Lung (tissue), 11 donors: ENCODE measurements at regions not wholly inside any gene's neighbourhood (a gene's known extent, or its start where the extent isn't known, plus 50 kb on each side); places are given as distances from the start of the nearest gene placed in this dataset.

Experiments used
- ATAC-seq: fragments of 200-7000 bp; cut with Tn5 transposase; one replicate; pipeline ENCODE4 v1.9.1; 2020; ENCODE audit warnings: moderate number of reproducible peaks; ENCODE audit not compliant: insufficient read depth, low FRiP score
- DNase-seq, 3 donors: peaks; one replicate each; pipeline ENCODE4 v3.0.0-alpha.2; 2013 to 2017
- H3K27ac ChIP-seq, 2 donors: one replicate each; pipeline ENCODE4 v1.5.1; 2013; ENCODE audit warnings: mild to moderate bottlenecking in 2 of 2, moderate library complexity in 2 of 2, control low read depth in 1 of 2, inconsistent platforms in 1 of 2, low read depth in 1 of 2, low read length in 1 of 2
- H3K27me3 ChIP-seq, 3 donors: one replicate each; pipeline ENCODE4 v1.5.1; 2013; ENCODE audit warnings: low read length in 2 of 3; ENCODE audit not compliant: control insufficient read depth in 3 of 3, insufficient read depth in 3 of 3
- H3K36me3 ChIP-seq, 4 donors: one replicate each; pipeline ENCODE4 v1.5.1; 2013; ENCODE audit warnings: low read length in 4 of 4, mild to moderate bottlenecking in 1 of 4, moderate library complexity in 1 of 4; ENCODE audit not compliant: control insufficient read depth in 4 of 4, insufficient read depth in 4 of 4
- H3K4me1 ChIP-seq, 5 donors: one replicate each; pipeline ENCODE4 v1.5.1; 2013; ENCODE audit warnings: low read length in 5 of 5, mild to moderate bottlenecking in 2 of 5, moderate library complexity in 1 of 5; ENCODE audit not compliant: control insufficient read depth in 5 of 5, insufficient read depth in 5 of 5
- H3K4me3 ChIP-seq: one replicate; pipeline ENCODE4 v1.5.1; 2013; ENCODE audit warnings: mild to moderate bottlenecking, control low read depth, moderate library complexity
- H3K9ac ChIP-seq, 2 donors: one replicate each; pipeline ENCODE4 v1.5.1; 2013; ENCODE audit warnings: low read length in 2 of 2, control low read depth in 1 of 2; ENCODE audit not compliant: insufficient read depth in 1 of 2
- H3K9me3 ChIP-seq, 4 donors: one replicate each; pipeline ENCODE4 v1.5.1; 2013; ENCODE audit warnings: low read length in 3 of 4, mild to moderate bottlenecking in 1 of 4, moderate library complexity in 1 of 4; ENCODE audit not compliant: control insufficient read depth in 4 of 4, insufficient read depth in 3 of 4
- CTCF ChIP-seq: IDR thresholded peaks from 2 replicates; pipeline ENCODE4 v1.5.1; 2012; ENCODE audit warnings: mild to moderate bottlenecking; ENCODE audit errors: control extremely low read depth, extremely low read depth
- WGBS, 2 donors: extraction: QIAGEN DNeasy Blood & Tissue Kit; methylation state at CpG; one replicate each; pipeline ENCODE4 v1.1.7; 2013; 5-methylcytosine and 5-hydroxymethylcytosine counted together
- donor health status: control.
- donor health status: control.
- donor health status: Bipolar disorder and iron deficiency.
- donor health status: healthy.
- donor health status: DM: yes; HTN: yes; CAD: no.

- no peak for ATAC-seq
- Histone ChIP-seq H3K4me3 (no peak overlapping the region), H3K27me3 (no peaks in the 10 kb centered on the region), H3K9me3 (peaks cover 0 to 13% (median 4%) of the 10 kb centered on the region in 4 donors), H3K27ac (no peak overlapping the region), H3K4me1 (no peaks in the 10 kb centered on the region), H3K9ac (no peak overlapping the region), H3K36me3 (no peaks in the 10 kb centered on the region)
- 94 to 95% methylated on average over 1 of the region's 1 CpG for WGBS, 2 donors
- TF ChIP-seq CTCF: no peak
- DNase-seq: no peak
These were observed 649.2 kb downstream of the ZEB2 start for GRCh38 chr2:143870696-143871095.

DNA sequence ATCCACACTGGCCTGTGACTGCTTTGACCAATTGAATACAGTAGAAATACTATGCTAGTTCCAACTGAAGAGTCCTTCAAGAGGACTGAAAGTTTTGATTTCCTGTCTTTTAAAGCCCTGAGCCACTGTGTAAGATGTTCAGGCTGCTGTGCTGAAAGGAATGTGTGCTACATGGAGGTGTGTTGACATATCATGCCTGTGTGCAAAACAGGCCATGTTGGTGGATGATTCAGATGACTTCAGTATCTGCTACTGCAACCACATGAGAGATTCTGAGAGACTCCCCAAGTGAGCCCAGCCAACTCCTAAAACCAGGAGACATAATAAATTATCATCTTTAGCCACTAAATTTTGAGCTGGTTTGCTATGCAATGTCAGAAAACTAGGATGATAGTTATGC is 662.9 kb downstream of the ZEB2 start:
- H3K27ac ChIP-seq: no peak overlapping the region
- H3K36me3 ChIP-seq: no peaks in the 10 kb centered on the region
- H3K9ac ChIP-seq: no peak overlapping the region
- no peak overlapping the region for H3K4me3 ChIP-seq
- peaks cover 0 to 5% (median 0%) of the 10 kb centered on the region in 5 donors for H3K4me1 ChIP-seq
- H3K9me3 ChIP-seq: no peaks in the 10 kb centered on the region
- no peak for TF ChIP-seq CTCF
- H3K27me3 ChIP-seq: no peaks in the 10 kb centered on the region
- DNase-seq: no peak
- no peak for ATAC-seq

- no peak for TF ChIP-seq CTCF
- Histone ChIP-seq H3K27me3 (no peaks in the 10 kb centered on the region), H3K4me3 (no peak overlapping the region), H3K27ac (no peak overlapping the region), H3K4me1 (no peaks in the 10 kb centered on the region), H3K36me3 (no peaks in the 10 kb centered on the region), H3K9ac (no peak overlapping the region), H3K9me3 (no peaks in the 10 kb centered on the region)
- WGBS, 2 donors: 61 to 62% methylated on average over 4 of the region's 4 CpGs
- DNase-seq (no peak), ATAC-seq (no peak)
These were observed 667.2 kb downstream of the ZEB2 start for GRCh38 chr2:143852759-143853158.

GRCh38 chr2:143850084-143850483 is 669.8 kb downstream of the ZEB2 start:
- 77 to 83% methylated on average over 3 of the region's 3 CpGs for WGBS, 2 donors
- H3K4me1 ChIP-seq: no peaks in the 10 kb centered on the region
- H3K4me3 ChIP-seq: no peak overlapping the region
- no peaks in the 10 kb centered on the region for H3K9me3 ChIP-seq
- no peak for DNase-seq
- TF ChIP-seq CTCF: no peak
- H3K36me3 ChIP-seq: no peaks in the 10 kb centered on the region
- no peaks in the 10 kb centered on the region for H3K27me3 ChIP-seq
- no peak for ATAC-seq
- no peak overlapping the region for H3K9ac ChIP-seq
- no peak overlapping the region for H3K27ac ChIP-seq
